ENCODE measurements at regions not wholly inside any gene's neighbourhood (a gene's known extent, or its start where the extent isn't known, plus 50 kb on each side); places are given as distances from the start of the nearest gene placed in this dataset.

- TF ChIP-seq AFF4 (CRISPR knock-in tag; IDR thresholded peaks at IDR 0.05; ENCODE audit: borderline replicate concordance) (no peak), ZNF219 (CRISPR knock-in tag; IDR thresholded peaks at IDR 0.05; ENCODE audit: borderline replicate concordance) (no peak), AR (CRISPR knock-in tag; IDR thresholded peaks at IDR 0.05) (no peak), NFE2L1 (CRISPR knock-in tag; IDR thresholded peaks at IDR 0.05) (no peak)
- TF ChIP-seq, protein P1, sequence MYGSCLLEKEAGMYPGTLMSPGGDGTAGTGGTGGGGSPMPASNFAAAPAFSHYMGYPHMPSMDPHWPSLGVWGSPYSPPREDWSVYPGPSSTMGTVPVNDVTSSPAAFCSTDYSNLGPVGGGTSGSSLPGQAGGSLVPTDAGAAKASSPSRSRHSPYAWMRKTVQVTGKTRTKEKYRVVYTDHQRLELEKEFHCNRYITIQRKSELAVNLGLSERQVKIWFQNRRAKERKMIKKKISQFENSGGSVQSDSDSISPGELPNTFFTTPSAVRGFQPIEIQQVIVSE (CRISPR knock-in tag; IDR thresholded peaks at IDR 0.05; ENCODE audit: borderline replicate concordance): no peak
Measured at GRCh38 chr2:225170162-225170561, 127.9 kb upstream of the DOCK10 start (continued).

DNA sequence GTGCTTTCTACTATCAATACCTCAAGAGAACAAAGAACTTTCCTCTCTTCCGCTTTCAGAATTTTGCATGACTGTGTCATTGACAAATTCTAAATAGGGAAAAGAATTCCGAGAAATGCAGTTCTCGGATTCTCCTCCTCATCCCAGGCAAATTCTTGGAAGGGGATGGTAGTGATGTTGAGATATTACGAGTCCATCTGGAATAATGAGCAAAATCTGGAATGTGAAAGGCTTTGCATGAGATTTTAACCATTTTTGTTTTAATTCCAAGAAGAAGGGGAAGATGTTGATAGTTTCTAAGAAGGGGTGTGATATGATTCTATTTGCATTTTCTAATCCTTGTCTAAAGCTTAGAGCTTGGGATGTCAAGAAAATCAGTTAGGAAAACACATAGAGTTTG lies 127.1 kb upstream of the DOCK10 start:
- no peak for DNase-seq (ENCODE audit: low spot score)
- ChIA-PET CTCF (no interaction called here), POLR2A (no interaction called here)
- H3K27ac Mint-ChIP-seq: peak overlapping the region; percentile 10; the same call in 1 of the 2 replicates
- H3K9me3 Mint-ChIP-seq: no peaks in the 10 kb centered on the region
- TF ChIP-seq, protein P2, sequence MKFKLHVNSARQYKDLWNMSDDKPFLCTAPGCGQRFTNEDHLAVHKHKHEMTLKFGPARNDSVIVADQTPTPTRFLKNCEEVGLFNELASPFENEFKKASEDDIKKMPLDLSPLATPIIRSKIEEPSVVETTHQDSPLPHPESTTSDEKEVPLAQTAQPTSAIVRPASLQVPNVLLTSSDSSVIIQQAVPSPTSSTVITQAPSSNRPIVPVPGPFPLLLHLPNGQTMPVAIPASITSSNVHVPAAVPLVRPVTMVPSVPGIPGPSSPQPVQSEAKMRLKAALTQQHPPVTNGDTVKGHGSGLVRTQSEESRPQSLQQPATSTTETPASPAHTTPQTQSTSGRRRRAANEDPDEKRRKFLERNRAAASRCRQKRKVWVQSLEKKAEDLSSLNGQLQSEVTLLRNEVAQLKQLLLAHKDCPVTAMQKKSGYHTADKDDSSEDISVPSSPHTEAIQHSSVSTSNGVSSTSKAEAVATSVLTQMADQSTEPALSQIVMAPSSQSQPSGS (CRISPR knock-in tag; IDR thresholded peaks at IDR 0.05; ENCODE audit: borderline replicate concordance, low read depth): no peak
- no peak for TF ChIP-seq ZNF512 (CRISPR knock-in tag; IDR thresholded peaks at IDR 0.05; ENCODE audit: borderline replicate concordance)
- no peak for TF ChIP-seq E2F4 (CRISPR knock-in tag; IDR thresholded peaks at IDR 0.05; ENCODE audit: borderline replicate concordance, low read depth)
- no peak for TF ChIP-seq NR1H2 (CRISPR knock-in tag; IDR thresholded peaks at IDR 0.05)
- TF ChIP-seq, protein P3, sequence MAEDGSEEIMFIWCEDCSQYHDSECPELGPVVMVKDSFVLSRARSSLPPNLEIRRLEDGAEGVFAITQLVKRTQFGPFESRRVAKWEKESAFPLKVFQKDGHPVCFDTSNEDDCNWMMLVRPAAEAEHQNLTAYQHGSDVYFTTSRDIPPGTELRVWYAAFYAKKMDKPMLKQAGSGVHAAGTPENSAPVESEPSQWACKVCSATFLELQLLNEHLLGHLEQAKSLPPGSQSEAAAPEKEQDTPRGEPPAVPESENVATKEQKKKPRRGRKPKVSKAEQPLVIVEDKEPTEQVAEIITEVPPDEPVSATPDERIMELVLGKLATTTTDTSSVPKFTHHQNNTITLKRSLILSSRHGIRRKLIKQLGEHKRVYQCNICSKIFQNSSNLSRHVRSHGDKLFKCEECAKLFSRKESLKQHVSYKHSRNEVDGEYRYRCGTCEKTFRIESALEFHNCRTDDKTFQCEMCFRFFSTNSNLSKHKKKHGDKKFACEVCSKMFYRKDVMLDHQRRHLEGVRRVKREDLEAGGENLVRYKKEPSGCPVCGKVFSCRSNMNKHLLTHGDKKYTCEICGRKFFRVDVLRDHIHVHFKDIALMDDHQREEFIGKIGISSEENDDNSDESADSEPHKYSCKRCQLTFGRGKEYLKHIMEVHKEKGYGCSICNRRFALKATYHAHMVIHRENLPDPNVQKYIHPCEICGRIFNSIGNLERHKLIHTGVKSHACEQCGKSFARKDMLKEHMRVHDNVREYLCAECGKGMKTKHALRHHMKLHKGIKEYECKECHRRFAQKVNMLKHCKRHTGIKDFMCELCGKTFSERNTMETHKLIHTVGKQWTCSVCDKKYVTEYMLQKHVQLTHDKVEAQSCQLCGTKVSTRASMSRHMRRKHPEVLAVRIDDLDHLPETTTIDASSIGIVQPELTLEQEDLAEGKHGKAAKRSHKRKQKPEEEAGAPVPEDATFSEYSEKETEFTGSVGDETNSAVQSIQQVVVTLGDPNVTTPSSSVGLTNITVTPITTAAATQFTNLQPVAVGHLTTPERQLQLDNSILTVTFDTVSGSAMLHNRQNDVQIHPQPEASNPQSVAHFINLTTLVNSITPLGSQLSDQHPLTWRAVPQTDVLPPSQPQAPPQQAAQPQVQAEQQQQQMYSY (CRISPR knock-in tag; IDR thresholded peaks at IDR 0.05): no peak
- no peak for TF ChIP-seq AFF4 (CRISPR knock-in tag; IDR thresholded peaks at IDR 0.05; ENCODE audit: borderline replicate concordance)
- TF ChIP-seq GABPB1 (CRISPR knock-in tag; IDR thresholded peaks at IDR 0.05): no peak
- TF ChIP-seq SOX15 (CRISPR knock-in tag; IDR thresholded peaks at IDR 0.05): no peak
- H3K36me3 Mint-ChIP-seq: no peaks in the 10 kb centered on the region
- H3K27me3 Mint-ChIP-seq (ENCODE audit: low read depth): no peaks in the 10 kb centered on the region
- ATAC-seq: no peak
- H3K4me1 Mint-ChIP-seq: peaks cover 5% of the 10 kb centered on the region
- no peak overlapping the region for H3K4me3 Mint-ChIP-seq

Measured in WTC11 (cell line).